ENCODE measurements at regions not wholly inside any gene's neighbourhood (a gene's known extent, or its start where the extent isn't known, plus 50 kb on each side); places are given as distances from the start of the nearest gene placed in this dataset.

DNA sequence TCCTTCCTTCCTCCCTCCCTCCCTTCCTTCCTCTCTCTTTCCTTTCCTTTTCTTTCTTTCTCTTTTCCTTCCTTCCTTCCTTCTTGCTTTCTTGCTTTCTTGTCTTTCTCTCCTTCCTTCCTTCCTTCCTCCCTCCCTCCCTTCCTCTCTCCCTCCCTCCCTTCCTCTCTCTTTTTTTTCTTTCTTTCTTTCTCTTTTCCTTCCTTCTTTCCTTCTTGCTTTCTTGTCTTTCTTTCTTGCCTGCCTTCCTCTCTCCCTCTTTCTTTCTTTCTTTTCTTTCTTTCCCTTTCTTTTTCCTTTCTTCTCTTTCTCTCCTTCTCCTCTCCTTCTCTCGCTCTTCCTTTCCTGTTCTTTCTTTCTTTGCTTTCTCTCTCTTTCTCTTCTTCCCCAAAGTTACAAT lies 728.4 kb upstream of the ADAMTS5 start:
- no peak for DNase-seq (ENCODE audit: low spot score)

GRCh38 chr21:27694667-27695066 lies 727.8 kb upstream of the ADAMTS5 start:
- no peak for DNase-seq (ENCODE audit: low spot score)

GRCh38 chr21:27693376-27693775 lies 726.5 kb upstream of the ADAMTS5 start:
- DNase-seq (ENCODE audit: low spot score), result no peak

- no peak for DNase-seq (ENCODE audit: low spot score)
These were observed 724.6 kb upstream of the ADAMTS5 start for GRCh38 chr21:27691516-27691915.

- DNase-seq (ENCODE audit: low spot score), result no peak
These were observed 724.1 kb upstream of the ADAMTS5 start for GRCh38 chr21:27691006-27691405.

- DNase-seq (ENCODE audit: low spot score), result no peak
These were observed 723.5 kb upstream of the ADAMTS5 start for GRCh38 chr21:27690426-27690825.

DNA sequence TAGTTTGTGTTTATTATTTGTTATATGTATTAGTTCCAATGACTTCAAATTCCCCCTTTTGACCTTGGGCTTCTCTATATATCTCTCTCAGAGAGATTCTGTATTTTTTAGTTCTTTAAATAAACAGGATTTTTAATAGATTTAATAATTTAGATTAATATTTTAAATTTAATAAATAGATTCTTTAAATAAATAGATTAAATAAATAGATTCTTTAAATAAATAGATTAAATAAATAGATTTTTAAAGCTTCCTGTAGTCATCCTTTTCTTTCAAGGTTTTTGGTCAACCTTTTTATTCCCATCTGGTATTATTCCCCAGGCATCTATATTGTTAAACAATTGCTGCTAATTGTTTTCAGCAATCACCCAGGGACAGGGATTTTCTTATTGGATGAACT lies 721.9 kb upstream of the ADAMTS5 start:
- DNase-seq (ENCODE audit: low spot score), result no peak

DNA sequence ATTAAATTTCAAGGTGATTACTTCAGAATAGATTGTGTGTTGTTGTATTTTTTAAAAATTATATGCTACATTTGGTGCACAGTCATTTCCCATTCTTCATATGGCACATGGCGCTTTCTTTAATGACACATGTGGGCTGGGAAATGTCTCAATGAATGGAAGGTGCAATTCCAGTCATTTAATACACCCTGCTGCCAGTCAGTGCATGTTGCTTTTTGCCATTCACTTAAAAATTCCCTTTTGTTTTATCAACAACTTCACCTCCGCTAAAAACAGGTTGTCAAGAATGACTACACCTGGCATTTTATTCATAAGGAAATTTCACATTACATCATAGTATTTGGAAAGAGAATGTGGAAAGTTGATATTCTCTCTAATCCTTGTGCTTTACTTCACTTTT lies 716.4 kb upstream of the ADAMTS5 start:
- DNase-seq (ENCODE audit: low spot score), result no peak

GRCh38 chr21:27681841-27682240 lies 715.0 kb upstream of the ADAMTS5 start:
- DNase-seq (ENCODE audit: low spot score), result no peak

DNA sequence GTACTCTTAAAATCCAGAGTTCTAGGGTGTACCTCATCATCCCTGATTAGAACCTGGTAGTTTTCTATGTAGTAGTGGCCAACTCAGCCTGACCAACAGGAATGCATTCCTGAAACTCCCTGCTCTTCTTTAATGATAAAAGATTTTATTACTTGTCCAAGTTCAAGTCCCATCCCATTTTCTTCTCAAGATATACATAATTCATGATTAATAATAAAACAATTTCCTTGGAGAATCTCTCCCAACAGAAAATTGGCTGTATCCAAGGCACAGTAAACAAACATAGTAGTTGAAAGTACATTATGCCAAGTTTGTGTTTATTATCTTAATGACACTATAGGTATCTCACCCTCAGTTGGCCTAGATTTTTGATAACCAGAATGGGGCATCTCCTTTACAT lies 714.1 kb upstream of the ADAMTS5 start:
- no peak for DNase-seq (ENCODE audit: low spot score)

DNA sequence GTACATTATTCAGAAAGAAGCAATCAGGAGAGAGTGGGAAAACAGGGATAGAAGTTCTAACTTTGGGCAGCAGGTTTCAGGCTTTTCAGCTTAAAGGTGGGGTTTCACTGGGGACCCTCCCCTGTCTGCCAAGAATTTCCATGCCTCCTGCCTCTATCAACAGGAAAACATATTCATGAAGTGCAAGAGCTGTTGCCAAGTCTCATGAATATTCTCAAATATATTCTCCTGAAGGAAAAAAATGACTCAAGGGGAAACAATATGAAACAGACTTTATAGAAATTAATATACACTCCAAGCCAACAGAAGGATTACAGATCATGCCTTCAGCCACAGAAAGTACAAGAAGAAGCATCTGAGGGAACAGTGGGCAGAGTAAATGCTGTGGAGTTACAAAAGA lies 713.3 kb upstream of the ADAMTS5 start:
- no peak for DNase-seq (ENCODE audit: low spot score)

- no peak for DNase-seq (ENCODE audit: low spot score)
These were observed 711.6 kb upstream of the ADAMTS5 start for GRCh38 chr21:27678511-27678910.

- no peak for DNase-seq (ENCODE audit: low spot score)
These were observed 710.7 kb upstream of the ADAMTS5 start for GRCh38 chr21:27677546-27677945.

DNA sequence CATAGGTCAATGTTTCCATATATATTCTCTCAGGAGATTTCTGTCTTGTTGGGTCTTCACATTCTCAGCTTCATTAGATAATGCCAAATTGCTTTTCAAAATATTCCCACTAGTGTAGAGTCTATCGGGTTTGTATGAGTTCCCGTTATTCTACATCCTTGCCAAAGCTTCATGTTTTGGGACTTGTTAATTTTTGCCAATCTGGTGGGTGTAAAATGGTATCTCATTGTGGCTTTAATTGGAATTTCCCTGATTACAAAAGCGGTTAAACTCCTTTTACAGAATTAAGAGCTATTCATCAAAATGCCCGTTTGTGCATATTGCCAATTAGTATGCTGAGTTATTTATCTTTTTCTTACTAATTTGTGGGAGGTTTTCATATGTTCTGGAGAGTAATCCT lies 708.4 kb upstream of the ADAMTS5 start:
- DNase-seq (ENCODE audit: low spot score), result no peak

DNA sequence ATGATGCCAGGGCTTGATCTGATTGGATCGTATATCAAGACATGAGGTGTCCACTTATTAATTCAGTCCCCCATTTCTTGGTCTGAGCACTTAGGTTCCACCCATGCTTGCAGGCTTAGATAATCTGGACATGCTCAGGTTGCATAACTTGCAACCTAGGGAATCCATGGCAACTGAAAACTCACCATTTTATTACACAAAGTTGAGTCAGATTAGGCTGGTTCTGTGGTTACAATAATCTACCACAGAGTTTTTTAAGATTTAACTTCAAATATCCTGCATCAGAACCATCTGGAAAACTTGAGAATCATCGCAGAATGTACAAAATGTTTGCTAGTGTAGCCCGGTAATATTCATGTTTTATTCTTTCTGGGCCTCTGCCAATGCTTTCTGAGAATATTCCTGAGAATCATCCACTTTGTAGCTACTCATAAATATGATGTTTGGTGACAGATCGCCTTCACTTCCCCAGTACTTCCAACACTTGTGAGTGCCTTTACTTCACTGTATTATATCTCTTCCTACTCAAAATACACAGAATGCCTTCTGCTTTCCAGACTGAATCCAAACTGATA lies 707.2 kb upstream of the ADAMTS5 start:
- DNase-seq (ENCODE audit: low spot score), result no peak

- DNase-seq (ENCODE audit: low spot score), result no peak
These were observed 706.7 kb upstream of the ADAMTS5 start for GRCh38 chr21:27673581-27673980.

- no peak for DNase-seq (ENCODE audit: low spot score)
These were observed 704.3 kb upstream of the ADAMTS5 start for GRCh38 chr21:27671207-27671606.

GRCh38 chr21:27653481-27653880 lies 686.6 kb upstream of the ADAMTS5 start:
- no peak for DNase-seq (ENCODE audit: low spot score)

DNA sequence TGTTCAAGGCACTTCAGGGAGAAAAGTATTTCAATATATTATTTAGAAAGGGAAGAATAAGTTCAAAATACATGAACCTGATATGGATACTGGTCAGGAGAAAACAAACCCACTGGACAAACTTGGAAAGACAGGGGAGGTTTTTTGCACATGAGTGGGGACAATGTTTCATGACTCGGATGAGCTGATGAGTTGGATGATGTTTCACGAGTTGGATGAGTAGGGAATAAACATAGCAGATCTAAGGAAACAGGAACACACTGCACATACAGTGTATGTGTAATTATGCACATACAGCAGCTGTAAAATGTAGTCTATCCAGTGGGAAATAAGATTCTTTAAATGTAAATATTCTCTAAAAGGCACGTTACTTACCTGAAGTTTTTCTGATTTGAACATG lies 682.9 kb upstream of the ADAMTS5 start:
- no peak for DNase-seq (ENCODE audit: low spot score)

DNA sequence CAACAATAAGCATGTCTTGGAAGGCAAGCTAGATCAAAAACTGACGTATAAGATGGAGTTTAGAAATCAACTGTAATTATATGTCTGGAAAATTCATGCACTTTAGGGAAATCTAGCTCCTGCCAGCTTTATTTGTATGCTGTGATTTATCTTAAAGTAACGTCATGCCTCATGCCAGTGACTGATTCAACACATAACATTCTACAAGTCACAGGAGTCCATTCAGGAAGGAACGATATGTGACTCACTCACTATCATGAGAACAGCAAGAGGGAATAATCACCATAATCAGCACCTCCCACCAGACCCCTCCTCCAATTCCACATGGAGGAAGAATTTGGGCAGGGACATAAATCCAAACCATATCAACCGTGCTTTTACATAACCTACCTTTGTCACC lies 682.4 kb upstream of the ADAMTS5 start:
- DNase-seq (ENCODE audit: low spot score), result no peak

DNA sequence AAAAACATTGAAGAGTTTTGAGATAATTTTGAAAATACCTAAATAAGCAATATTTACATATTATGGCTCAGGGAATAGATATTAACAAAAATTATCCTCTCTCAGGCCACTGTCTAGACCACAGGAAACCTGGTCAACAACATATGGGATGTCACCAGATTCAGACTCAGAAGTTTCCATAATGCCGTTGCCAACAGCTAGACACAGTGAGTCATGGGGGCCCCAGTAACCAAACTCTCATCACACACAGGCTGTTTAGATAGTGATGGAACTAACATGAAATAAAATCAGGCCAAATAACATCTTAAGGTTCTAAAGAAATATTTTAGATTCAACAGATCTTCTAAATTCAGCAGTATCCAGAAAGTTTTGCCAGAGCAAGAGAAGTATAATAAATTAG lies 681.7 kb upstream of the ADAMTS5 start:
- no peak for DNase-seq (ENCODE audit: low spot score)

DNA sequence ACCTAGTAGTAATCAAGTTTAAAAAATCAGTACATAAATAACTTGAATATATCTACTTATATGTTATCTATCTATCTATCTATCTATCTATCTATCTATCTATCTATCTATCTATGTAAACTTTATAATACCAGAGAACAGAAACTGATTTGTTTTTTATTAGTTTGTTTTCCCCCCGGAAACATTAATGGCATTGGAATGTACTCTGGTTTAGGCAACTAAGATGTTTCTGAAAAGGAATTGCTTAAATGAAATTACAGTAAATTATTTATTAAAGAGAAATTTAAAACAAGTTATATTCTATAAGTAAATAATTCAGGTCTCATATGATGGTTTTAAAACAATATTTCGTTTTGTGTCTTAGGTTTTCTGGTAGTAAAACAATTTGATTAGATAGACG lies 681.0 kb upstream of the ADAMTS5 start:
- DNase-seq (ENCODE audit: low spot score), result no peak

DNA sequence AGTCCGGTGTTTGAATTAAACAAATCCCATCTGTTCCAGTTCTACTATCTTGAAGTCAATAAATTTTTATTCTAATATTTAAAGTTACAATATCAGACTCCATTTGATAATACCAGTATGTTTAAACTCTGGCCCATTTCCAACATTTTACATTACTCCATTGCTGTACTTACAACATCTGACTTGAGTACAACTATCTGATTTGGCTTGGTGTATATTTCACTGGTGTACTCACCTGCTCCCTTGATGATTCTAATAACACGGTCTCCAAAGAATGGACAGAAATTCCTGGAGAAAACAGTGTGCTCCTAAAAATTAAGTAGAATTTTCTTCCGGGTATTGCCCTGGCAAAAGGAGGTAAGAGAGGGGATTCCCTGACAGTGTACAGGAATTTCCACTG lies 680.5 kb upstream of the ADAMTS5 start:
- no peak for DNase-seq (ENCODE audit: low spot score)

GRCh38 chr21:27646691-27647090 lies 679.8 kb upstream of the ADAMTS5 start:
- no peak for DNase-seq (ENCODE audit: low spot score)

DNA sequence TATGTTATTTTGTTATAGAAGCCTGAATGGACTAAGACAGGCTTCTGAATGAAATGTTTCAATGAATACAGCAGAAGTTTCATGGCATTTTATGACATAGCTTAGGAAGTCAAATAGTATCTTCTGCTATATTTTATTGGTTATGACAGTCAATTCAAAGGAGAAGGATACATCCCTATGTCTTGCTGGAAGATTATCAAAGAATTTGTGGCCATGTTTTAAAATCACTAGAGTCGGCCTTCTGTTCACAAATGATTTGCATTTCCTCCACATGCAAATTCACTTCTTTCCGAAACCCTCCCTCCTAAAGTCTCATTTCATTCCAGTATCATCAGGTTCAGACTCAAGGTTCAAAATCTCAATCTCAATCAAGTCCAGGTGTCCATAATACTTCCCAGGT lies 679.2 kb upstream of the ADAMTS5 start:
- no peak for DNase-seq (ENCODE audit: low spot score)

All from ecto neural progenitor cell (in vitro differentiated cells).